HEK293 (cell line): ENCODE measurements at regions not wholly inside any gene's neighbourhood (a gene's known extent, or its start where the extent isn't known, plus 50 kb on each side); places are given as distances from the start of the nearest gene placed in this dataset.

ENCODE experiments used
- MYNN ChIP-seq: fragments of 450-650 bp; formaldehyde crosslinking; IDR thresholded peaks from 2 replicates; pipeline ENCODE4 v1.5.1; 2016; ENCODE audit warnings: missing biosample characterization, missing genetic modification characterization, borderline replicate concordance
- TRIM28 ChIP-seq: IDR thresholded peaks from 2 replicates; pipeline ENCODE4 v1.6.1; 2011; ENCODE audit warnings: low read length, control low read depth, borderline replicate concordance
- ZNF274 ChIP-seq, 2 experiments: fragments of 200-500 bp in 1 of 2; fragments of 450-650 bp in 1 of 2; sonication (Bioruptor generic) in 1 of 2; formaldehyde crosslinking in 1 of 2; IDR thresholded peaks; 2 replicates each; pipeline versions ENCODE4 v1.5.1 to v1.6.1; 2014 to 2016; ENCODE audit warnings: borderline replicate concordance in 1 of 2, inconsistent platforms in 1 of 2, low read length in 1 of 2, missing biosample characterization in 1 of 2, missing genetic modification characterization in 1 of 2
- ZNF830 ChIP-seq: fragments of 450-650 bp; IDR thresholded peaks from 2 replicates; pipeline ENCODE4 v1.5.0; 2018; ENCODE audit warnings: missing biosample characterization, missing genetic modification characterization, low read depth, mild to moderate bottlenecking, moderate library complexity
- TF ChIP-seq, protein P1 (sequence below): fragments of 450-650 bp; formaldehyde crosslinking; IDR thresholded peaks from 2 replicates; pipeline ENCODE4 v1.5.1; 2016; ENCODE audit warnings: missing biosample characterization, missing genetic modification characterization, low read depth
- TF ChIP-seq, protein P2 (sequence below): fragments of 450-650 bp; formaldehyde crosslinking; IDR thresholded peaks from 2 replicates; pipeline ENCODE4 v1.5.1; 2016; ENCODE audit warnings: missing biosample characterization, missing genetic modification characterization
- TF ChIP-seq, protein P3 (sequence below): fragments of 450-650 bp; formaldehyde crosslinking; IDR thresholded peaks from 2 replicates; pipeline ENCODE4 v1.5.1; 2016; ENCODE audit warnings: missing biosample characterization, missing genetic modification characterization
- TF ChIP-seq, protein P4 (sequence below): fragments of 450-650 bp; formaldehyde crosslinking; IDR thresholded peaks from 2 replicates; pipeline ENCODE4 v1.5.1; 2016; ENCODE audit warnings: missing biosample characterization, missing genetic modification characterization
- TF ChIP-seq, protein P5 (sequence below): fragments of 450-650 bp; formaldehyde crosslinking; IDR thresholded peaks from 2 replicates; pipeline ENCODE4 v1.5.1; 2016; ENCODE audit warnings: missing biosample characterization, missing genetic modification characterization

DNA sequence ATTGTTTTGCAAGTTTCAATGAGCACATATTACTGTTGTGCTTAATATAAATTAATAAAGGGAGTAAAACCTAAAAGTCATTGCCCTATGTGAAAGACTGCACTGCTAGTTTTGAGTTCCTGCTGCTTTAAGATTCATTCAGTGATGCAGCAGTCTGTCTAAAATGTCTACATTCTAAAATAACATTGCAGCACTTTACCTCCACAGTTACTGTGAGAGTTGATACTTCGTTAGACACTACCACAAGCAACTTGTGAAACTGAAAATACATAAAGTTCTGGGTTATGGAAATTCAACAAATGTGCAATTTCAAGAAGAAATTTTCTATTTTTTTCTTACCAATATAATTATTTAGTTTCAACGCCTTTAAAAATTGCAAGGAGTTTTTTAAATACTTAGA is 1175.2 kb upstream of the DIAPH2 start:
- TF ChIP-seq, protein P1, sequence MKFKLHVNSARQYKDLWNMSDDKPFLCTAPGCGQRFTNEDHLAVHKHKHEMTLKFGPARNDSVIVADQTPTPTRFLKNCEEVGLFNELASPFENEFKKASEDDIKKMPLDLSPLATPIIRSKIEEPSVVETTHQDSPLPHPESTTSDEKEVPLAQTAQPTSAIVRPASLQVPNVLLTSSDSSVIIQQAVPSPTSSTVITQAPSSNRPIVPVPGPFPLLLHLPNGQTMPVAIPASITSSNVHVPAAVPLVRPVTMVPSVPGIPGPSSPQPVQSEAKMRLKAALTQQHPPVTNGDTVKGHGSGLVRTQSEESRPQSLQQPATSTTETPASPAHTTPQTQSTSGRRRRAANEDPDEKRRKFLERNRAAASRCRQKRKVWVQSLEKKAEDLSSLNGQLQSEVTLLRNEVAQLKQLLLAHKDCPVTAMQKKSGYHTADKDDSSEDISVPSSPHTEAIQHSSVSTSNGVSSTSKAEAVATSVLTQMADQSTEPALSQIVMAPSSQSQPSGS = no peak
- TF ChIP-seq, protein P2, sequence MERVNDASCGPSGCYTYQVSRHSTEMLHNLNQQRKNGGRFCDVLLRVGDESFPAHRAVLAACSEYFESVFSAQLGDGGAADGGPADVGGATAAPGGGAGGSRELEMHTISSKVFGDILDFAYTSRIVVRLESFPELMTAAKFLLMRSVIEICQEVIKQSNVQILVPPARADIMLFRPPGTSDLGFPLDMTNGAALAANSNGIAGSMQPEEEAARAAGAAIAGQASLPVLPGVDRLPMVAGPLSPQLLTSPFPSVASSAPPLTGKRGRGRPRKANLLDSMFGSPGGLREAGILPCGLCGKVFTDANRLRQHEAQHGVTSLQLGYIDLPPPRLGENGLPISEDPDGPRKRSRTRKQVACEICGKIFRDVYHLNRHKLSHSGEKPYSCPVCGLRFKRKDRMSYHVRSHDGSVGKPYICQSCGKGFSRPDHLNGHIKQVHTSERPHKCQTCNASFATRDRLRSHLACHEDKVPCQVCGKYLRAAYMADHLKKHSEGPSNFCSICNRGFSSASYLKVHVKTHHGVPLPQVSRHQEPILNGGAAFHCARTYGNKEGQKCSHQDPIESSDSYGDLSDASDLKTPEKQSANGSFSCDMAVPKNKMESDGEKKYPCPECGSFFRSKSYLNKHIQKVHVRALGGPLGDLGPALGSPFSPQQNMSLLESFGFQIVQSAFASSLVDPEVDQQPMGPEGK (tag by site-specific recombination) = no peak
- TF ChIP-seq TRIM28 (no peak), MYNN (no peak), ZNF274 (IDR thresholded peaks at IDR 0.05; ENCODE audit: low read length) (no peak), ZNF274 (tag by site-specific recombination; IDR thresholded peaks at IDR 0.05; ENCODE audit: borderline replicate concordance) (no peak), ZNF830 (tag by site-specific recombination) (no peak)
- TF ChIP-seq, protein P3, sequence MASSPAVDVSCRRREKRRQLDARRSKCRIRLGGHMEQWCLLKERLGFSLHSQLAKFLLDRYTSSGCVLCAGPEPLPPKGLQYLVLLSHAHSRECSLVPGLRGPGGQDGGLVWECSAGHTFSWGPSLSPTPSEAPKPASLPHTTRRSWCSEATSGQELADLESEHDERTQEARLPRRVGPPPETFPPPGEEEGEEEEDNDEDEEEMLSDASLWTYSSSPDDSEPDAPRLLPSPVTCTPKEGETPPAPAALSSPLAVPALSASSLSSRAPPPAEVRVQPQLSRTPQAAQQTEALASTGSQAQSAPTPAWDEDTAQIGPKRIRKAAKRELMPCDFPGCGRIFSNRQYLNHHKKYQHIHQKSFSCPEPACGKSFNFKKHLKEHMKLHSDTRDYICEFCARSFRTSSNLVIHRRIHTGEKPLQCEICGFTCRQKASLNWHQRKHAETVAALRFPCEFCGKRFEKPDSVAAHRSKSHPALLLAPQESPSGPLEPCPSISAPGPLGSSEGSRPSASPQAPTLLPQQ (tag by site-specific recombination) = no peak
- TF ChIP-seq, protein P4, sequence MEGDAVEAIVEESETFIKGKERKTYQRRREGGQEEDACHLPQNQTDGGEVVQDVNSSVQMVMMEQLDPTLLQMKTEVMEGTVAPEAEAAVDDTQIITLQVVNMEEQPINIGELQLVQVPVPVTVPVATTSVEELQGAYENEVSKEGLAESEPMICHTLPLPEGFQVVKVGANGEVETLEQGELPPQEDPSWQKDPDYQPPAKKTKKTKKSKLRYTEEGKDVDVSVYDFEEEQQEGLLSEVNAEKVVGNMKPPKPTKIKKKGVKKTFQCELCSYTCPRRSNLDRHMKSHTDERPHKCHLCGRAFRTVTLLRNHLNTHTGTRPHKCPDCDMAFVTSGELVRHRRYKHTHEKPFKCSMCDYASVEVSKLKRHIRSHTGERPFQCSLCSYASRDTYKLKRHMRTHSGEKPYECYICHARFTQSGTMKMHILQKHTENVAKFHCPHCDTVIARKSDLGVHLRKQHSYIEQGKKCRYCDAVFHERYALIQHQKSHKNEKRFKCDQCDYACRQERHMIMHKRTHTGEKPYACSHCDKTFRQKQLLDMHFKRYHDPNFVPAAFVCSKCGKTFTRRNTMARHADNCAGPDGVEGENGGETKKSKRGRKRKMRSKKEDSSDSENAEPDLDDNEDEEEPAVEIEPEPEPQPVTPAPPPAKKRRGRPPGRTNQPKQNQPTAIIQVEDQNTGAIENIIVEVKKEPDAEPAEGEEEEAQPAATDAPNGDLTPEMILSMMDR (tag by site-specific recombination) = no peak
- TF ChIP-seq, protein P5, sequence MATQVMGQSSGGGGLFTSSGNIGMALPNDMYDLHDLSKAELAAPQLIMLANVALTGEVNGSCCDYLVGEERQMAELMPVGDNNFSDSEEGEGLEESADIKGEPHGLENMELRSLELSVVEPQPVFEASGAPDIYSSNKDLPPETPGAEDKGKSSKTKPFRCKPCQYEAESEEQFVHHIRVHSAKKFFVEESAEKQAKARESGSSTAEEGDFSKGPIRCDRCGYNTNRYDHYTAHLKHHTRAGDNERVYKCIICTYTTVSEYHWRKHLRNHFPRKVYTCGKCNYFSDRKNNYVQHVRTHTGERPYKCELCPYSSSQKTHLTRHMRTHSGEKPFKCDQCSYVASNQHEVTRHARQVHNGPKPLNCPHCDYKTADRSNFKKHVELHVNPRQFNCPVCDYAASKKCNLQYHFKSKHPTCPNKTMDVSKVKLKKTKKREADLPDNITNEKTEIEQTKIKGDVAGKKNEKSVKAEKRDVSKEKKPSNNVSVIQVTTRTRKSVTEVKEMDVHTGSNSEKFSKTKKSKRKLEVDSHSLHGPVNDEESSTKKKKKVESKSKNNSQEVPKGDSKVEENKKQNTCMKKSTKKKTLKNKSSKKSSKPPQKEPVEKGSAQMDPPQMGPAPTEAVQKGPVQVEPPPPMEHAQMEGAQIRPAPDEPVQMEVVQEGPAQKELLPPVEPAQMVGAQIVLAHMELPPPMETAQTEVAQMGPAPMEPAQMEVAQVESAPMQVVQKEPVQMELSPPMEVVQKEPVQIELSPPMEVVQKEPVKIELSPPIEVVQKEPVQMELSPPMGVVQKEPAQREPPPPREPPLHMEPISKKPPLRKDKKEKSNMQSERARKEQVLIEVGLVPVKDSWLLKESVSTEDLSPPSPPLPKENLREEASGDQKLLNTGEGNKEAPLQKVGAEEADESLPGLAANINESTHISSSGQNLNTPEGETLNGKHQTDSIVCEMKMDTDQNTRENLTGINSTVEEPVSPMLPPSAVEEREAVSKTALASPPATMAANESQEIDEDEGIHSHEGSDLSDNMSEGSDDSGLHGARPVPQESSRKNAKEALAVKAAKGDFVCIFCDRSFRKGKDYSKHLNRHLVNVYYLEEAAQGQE (tag by site-specific recombination) = no peak
